Lung (tissue), 11 donors: ENCODE measurements at regions not wholly inside any gene's neighbourhood (a gene's known extent, or its start where the extent isn't known, plus 50 kb on each side); places are given as distances from the start of the nearest gene placed in this dataset.

Experiments
- ATAC-seq: fragments of 200-7000 bp; cut with Tn5 transposase; one replicate; pipeline ENCODE4 v1.9.1; 2020; ENCODE audit warnings: moderate number of reproducible peaks; ENCODE audit not compliant: insufficient read depth, low FRiP score
- DNase-seq, 3 donors: peaks; one replicate each; pipeline ENCODE4 v3.0.0-alpha.2; 2013 to 2017
- H3K27ac ChIP-seq, 2 donors: one replicate each; pipeline ENCODE4 v1.5.1; 2013; ENCODE audit warnings: mild to moderate bottlenecking in 2 of 2, moderate library complexity in 2 of 2, control low read depth in 1 of 2, inconsistent platforms in 1 of 2, low read depth in 1 of 2, low read length in 1 of 2
- H3K27me3 ChIP-seq, 3 donors: one replicate each; pipeline ENCODE4 v1.5.1; 2013; ENCODE audit warnings: low read length in 2 of 3; ENCODE audit not compliant: control insufficient read depth in 3 of 3, insufficient read depth in 3 of 3
- H3K36me3 ChIP-seq, 4 donors: one replicate each; pipeline ENCODE4 v1.5.1; 2013; ENCODE audit warnings: low read length in 4 of 4, mild to moderate bottlenecking in 1 of 4, moderate library complexity in 1 of 4; ENCODE audit not compliant: control insufficient read depth in 4 of 4, insufficient read depth in 4 of 4
- H3K4me1 ChIP-seq, 5 donors: one replicate each; pipeline ENCODE4 v1.5.1; 2013; ENCODE audit warnings: low read length in 5 of 5, mild to moderate bottlenecking in 2 of 5, moderate library complexity in 1 of 5; ENCODE audit not compliant: control insufficient read depth in 5 of 5, insufficient read depth in 5 of 5
- H3K4me3 ChIP-seq: one replicate; pipeline ENCODE4 v1.5.1; 2013; ENCODE audit warnings: mild to moderate bottlenecking, control low read depth, moderate library complexity
- H3K9ac ChIP-seq, 2 donors: one replicate each; pipeline ENCODE4 v1.5.1; 2013; ENCODE audit warnings: low read length in 2 of 2, control low read depth in 1 of 2; ENCODE audit not compliant: insufficient read depth in 1 of 2
- H3K9me3 ChIP-seq, 4 donors: one replicate each; pipeline ENCODE4 v1.5.1; 2013; ENCODE audit warnings: low read length in 3 of 4, mild to moderate bottlenecking in 1 of 4, moderate library complexity in 1 of 4; ENCODE audit not compliant: control insufficient read depth in 4 of 4, insufficient read depth in 3 of 4
- WGBS, 2 donors: extraction: QIAGEN DNeasy Blood & Tissue Kit; methylation state at CpG; one replicate each; pipeline ENCODE4 v1.1.7; 2013; 5-methylcytosine and 5-hydroxymethylcytosine counted together
- TF ChIP-seq, protein P1 (sequence below): IDR thresholded peaks from 2 replicates; pipeline ENCODE4 v1.5.1; 2012; ENCODE audit warnings: mild to moderate bottlenecking; ENCODE audit errors: control extremely low read depth, extremely low read depth
- donor health status: control.
- donor health status: control.
- donor health status: Bipolar disorder and iron deficiency.
- donor health status: healthy.
- donor health status: DM: yes; HTN: yes; CAD: no.

DNA sequence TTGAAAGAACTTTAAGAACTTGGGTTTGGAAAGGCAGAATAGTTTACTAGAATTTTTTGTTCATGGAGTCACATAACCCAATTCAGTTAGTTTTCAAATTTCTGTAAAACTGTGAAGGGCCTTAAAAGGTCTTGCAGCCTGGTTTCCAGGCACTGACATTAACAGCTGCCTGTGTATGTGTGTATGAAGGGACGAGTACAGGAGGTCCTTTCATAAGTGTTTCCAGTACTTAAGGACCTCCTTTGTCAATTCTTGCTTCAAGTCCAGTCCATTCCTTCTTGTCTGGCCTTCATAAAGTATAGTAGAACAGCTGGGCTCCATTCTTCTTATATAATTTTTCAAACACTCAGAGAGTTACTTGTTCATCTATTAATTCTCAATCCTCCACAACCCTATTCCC lies 136.5 kb downstream of the NR4A2 start:
- no peak for ATAC-seq
- H3K9ac ChIP-seq = no peak overlapping the region
- DNase-seq = no peak
- no peaks in the 10 kb centered on the region for H3K9me3 ChIP-seq
- H3K27ac ChIP-seq = no peak overlapping the region
- H3K36me3 ChIP-seq = no peaks in the 10 kb centered on the region
- no peaks in the 10 kb centered on the region for H3K4me1 ChIP-seq
- H3K27me3 ChIP-seq = no peaks in the 10 kb centered on the region
- TF ChIP-seq, protein P1, sequence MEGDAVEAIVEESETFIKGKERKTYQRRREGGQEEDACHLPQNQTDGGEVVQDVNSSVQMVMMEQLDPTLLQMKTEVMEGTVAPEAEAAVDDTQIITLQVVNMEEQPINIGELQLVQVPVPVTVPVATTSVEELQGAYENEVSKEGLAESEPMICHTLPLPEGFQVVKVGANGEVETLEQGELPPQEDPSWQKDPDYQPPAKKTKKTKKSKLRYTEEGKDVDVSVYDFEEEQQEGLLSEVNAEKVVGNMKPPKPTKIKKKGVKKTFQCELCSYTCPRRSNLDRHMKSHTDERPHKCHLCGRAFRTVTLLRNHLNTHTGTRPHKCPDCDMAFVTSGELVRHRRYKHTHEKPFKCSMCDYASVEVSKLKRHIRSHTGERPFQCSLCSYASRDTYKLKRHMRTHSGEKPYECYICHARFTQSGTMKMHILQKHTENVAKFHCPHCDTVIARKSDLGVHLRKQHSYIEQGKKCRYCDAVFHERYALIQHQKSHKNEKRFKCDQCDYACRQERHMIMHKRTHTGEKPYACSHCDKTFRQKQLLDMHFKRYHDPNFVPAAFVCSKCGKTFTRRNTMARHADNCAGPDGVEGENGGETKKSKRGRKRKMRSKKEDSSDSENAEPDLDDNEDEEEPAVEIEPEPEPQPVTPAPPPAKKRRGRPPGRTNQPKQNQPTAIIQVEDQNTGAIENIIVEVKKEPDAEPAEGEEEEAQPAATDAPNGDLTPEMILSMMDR = no peak
- 46 to 71% methylated on average over 1 of the region's 1 CpG for WGBS, 2 donors
- no peak overlapping the region for H3K4me3 ChIP-seq

GRCh38 chr2:156192468-156192867 lies 140.1 kb downstream of the NR4A2 start:
- H3K9ac ChIP-seq = no peak overlapping the region
- H3K9me3 ChIP-seq = no peaks in the 10 kb centered on the region
- H3K4me1 ChIP-seq = no peaks in the 10 kb centered on the region
- no peak for DNase-seq
- no peaks in the 10 kb centered on the region for H3K36me3 ChIP-seq
- ATAC-seq = no peak
- no peak overlapping the region for H3K27ac ChIP-seq
- no peak overlapping the region for H3K4me3 ChIP-seq
- TF ChIP-seq, protein P1 = no peak
- no peaks in the 10 kb centered on the region for H3K27me3 ChIP-seq

DNA sequence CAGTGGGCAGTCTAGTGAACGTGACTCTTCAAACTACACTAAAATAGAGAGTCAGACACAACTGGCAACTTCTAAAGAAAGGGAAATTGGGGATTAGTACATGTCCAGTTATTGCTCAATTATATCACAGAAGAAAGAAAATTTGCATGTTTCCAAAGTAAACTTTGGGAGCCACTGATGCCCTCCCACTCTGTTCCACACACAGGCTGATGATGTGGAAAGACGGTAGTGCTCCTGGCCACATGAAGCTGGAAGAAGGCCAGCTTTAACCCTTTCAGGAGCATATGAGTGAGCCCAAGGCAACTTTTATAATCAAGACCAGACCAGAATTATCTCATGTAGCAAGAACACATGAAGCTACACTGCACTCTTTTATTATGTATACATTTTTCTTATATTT lies 141.0 kb downstream of the NR4A2 start:
- peak in 2 of 3 donors; percentile 11 to 36 for DNase-seq
- no peak overlapping the region for H3K9ac ChIP-seq
- H3K36me3 ChIP-seq = no peaks in the 10 kb centered on the region
- H3K27ac ChIP-seq = no peak overlapping the region
- no peaks in the 10 kb centered on the region for H3K9me3 ChIP-seq
- H3K4me3 ChIP-seq = no peak overlapping the region
- 25 to 42% methylated on average over 2 of the region's 2 CpGs for WGBS, 2 donors
- ATAC-seq = no peak
- H3K4me1 ChIP-seq = no peaks in the 10 kb centered on the region
- H3K27me3 ChIP-seq = no peaks in the 10 kb centered on the region
- TF ChIP-seq, protein P1 = no peak

- Histone ChIP-seq H3K4me1 (no peaks in the 10 kb centered on the region), H3K27ac (no peak overlapping the region), H3K36me3 (no peaks in the 10 kb centered on the region), H3K4me3 (no peak overlapping the region), H3K27me3 (no peaks in the 10 kb centered on the region), H3K9me3 (no peaks in the 10 kb centered on the region), H3K9ac (no peak overlapping the region)
- no peak for DNase-seq
- 43 to 70% methylated on average over 3 of the region's 3 CpGs for WGBS, 2 donors
- TF ChIP-seq, protein P1 = no peak
- no peak for ATAC-seq
Observed at GRCh38 chr2:156190517-156190916, 142.0 kb downstream of the NR4A2 start.
